ENCODE measurements at regions not wholly inside any gene's neighbourhood (a gene's known extent, or its start where the extent isn't known, plus 50 kb on each side); places are given as distances from the start of the nearest gene placed in this dataset.
A peak's percentile ranks its signal among the peaks of the same experiment; 100 is the strongest.

DNA sequence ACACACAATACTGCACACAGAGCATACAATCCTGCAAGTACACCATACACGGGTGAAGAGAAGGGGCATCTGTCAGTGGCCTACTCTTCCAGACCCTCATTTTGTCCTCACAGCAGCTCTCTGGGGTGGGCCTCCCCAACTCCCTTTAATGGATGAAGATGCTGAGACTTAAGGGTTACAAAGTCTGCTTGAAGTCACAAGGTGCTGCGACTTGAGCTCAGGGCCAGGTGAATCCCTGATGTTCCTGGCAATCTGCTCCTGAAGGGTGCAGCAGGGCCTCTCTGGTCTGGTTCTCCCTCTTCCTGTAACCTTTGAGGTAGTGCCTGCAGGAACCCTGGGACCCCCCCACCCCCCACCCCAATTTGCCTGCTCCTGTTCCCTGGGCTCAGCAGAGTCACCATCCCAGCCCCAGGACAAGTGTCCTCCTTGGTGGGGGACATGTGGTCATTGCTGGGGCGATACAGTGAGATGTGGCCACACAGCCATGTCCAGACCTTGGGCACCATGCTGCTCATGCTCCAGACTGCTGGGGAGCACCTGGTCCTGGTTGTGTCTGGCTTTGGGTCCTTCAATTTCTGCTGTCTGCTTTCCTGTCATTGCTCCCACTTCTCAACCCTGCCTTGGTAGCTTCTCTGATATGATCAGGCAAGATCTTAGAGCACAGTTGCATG lies 107.5 kb downstream of the METRNL start:
- TF ChIP-seq CTCF (IDR thresholded peaks at IDR 0.05) (no peak), POLR2AphosphoS5 (IDR thresholded peaks at IDR 0.05; ENCODE audit: insufficient read depth in 1 of 2, low read depth in 1 of 2) (no peak), POLR2A (IDR thresholded peaks at IDR 0.05) (no peak)
- intact Hi-C loops (cut with DNase I) = no loop called here
- Histone ChIP-seq H3K27ac (no peak overlapping the region), H3K9me3 (no peaks in the 10 kb centered on the region), H3K4me1 (peaks cover 47% of the 10 kb centered on the region), H3K36me3 (no peaks in the 10 kb centered on the region), H3K27me3 (no peaks in the 10 kb centered on the region), H3K4me3 (no peak overlapping the region)
- peak in 1 of 2 donors; percentile 72 for DNase-seq (ENCODE audit: extremely low spot score in 2 of 2)

DNA sequence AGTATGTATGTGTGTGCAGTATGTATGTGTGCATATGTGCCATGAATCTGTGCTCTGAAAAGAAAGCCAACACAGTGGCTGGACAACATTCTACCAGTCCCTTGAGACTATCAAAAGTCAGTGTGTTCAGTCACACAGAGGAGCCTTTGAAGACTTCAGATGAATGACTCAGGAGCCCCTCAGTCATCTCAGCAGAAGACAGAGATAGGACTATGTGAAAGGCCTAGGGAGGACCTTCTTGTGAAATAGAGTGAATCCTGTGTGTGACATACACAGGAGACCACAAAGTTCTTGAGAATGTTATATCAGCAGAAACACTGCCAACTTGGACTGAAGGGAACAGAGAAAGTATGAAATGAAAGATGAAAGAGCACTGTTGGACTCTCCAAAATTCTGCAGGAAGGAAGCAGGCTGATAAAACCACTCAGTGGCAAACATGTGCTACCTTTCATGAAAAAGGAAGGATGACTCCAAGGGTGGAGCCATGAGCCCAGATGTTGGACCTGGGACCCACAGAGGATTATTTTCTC lies 108.4 kb downstream of the METRNL start:
- intact Hi-C loops (cut with DNase I) = no loop called here
- Histone ChIP-seq H3K4me3 (no peak overlapping the region), H3K27ac (no peak overlapping the region), H3K4me1 (peaks cover 45% of the 10 kb centered on the region), H3K36me3 (no peaks in the 10 kb centered on the region), H3K27me3 (no peaks in the 10 kb centered on the region), H3K9me3 (no peaks in the 10 kb centered on the region)
- TF ChIP-seq POLR2AphosphoS5 (IDR thresholded peaks at IDR 0.05; ENCODE audit: insufficient read depth in 1 of 2, low read depth in 1 of 2) (no peak), CTCF (IDR thresholded peaks at IDR 0.05) (no peak), POLR2A (IDR thresholded peaks at IDR 0.05) (no peak)
- no peak for DNase-seq (ENCODE audit: extremely low spot score in 2 of 2)

DNA sequence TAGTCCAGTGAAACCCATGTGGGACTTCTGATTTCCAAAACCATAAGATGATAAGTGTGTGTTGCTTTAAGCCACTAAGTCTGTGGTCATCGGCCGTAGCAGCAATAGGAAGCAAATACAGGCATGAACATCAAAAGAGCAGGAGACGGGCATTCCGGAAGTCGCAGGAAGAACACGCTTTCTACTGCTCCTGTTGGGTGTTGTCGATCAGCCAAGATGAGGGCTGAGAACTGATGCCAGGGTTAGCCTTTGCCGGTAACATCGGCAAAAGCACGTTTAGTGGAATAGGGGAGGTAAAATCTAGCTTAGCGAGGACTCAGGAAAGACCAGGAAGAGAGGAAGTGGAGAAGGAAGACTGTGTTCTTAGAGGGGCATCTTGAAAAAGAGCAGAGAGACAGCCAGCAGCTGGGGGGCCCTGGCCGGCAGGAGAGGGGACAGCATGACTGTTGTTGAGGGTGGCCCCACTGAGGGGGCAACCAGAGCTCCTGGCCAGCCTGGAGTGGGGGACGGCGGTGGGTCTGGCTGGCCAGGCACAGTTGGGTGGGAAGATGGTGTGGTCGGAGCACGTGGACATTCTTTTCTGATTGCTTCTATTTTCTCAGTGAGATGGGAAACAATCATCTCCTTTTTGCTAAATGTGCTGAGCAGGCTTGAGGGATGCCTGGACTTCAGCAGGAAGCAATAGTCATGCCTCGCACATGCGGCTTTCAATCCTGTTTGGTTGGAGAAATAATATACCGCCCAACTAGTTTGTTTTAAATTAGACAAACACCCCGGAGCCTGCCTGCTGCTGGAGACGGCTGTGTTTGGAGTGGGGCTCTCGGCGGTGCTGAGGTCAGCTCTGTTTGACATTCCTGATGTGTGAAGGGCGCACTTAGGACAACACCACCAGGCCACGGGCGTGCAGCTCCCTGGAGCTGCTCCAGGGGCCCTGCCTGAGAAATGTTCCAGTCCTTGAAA lies 109.9 kb downstream of the METRNL start:
- Histone ChIP-seq H3K4me1 (peaks cover 46% of the 10 kb centered on the region), H3K9me3 (no peaks in the 10 kb centered on the region), H3K27ac (peak overlapping the region; percentile 81), H3K4me3 (no peak overlapping the region), H3K36me3 (no peaks in the 10 kb centered on the region), H3K27me3 (no peaks in the 10 kb centered on the region)
- peak; percentile 82 to 90 for DNase-seq (ENCODE audit: extremely low spot score in 2 of 2)
- intact Hi-C loops (cut with DNase I) = no loop called here
- TF ChIP-seq POLR2A (IDR thresholded peaks at IDR 0.05) (no peak), POLR2AphosphoS5 (IDR thresholded peaks at IDR 0.05; ENCODE audit: insufficient read depth in 1 of 2, low read depth in 1 of 2) (peak in 1 of 2 donors; percentile 60), CTCF (IDR thresholded peaks at IDR 0.05) (no peak)

DNA sequence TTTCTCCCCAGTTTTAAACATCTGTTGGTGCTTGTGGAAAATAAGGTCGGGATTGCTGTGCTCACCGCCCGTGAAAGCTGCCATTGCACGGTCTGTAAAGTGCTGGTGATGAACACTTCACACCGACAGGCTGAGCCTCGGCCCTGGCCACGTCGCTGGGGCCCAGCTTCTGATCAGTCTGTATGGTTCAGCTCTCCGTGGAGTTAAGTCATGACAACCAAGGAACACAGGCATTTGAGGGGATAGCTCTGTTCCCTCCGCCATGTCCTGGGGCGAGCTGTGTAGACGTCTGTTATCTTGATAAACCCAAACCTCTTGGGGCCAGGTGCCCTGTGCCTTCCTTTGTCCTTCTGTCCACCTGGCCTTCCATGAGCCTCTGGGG lies 110.6 kb downstream of the METRNL start:
- Histone ChIP-seq H3K27ac (peak overlapping the region; percentile 81), H3K36me3 (no peaks in the 10 kb centered on the region), H3K4me3 (no peak overlapping the region), H3K27me3 (no peaks in the 10 kb centered on the region), H3K4me1 (peaks cover 53% of the 10 kb centered on the region), H3K9me3 (no peaks in the 10 kb centered on the region)
- DNase-seq (ENCODE audit: extremely low spot score in 2 of 2) = peak in 1 of 2 donors; percentile 79
- TF ChIP-seq POLR2A (IDR thresholded peaks at IDR 0.05) (no peak), CTCF (IDR thresholded peaks at IDR 0.05) (no peak)
- intact Hi-C loops (cut with DNase I) = no loop called here

All from vagina (tissue), 2 donors.